ENCODE measurements at regions not wholly inside any gene's neighbourhood (a gene's known extent, or its start where the extent isn't known, plus 50 kb on each side); places are given as distances from the start of the nearest gene placed in this dataset.
"Not testable (repeated sequence)": the region's sequence is repeated elsewhere in the genome, so short reads cannot be mapped to it uniquely, and the experiment has no call there.

GRCh38 chr2:203585516-203585915 lies 50.4 kb upstream of the RAPH1 start:
- intact Hi-C loops (cut with micrococcal nuclease) = no loop called here

GRCh38 chr2:203586206-203586605 lies 51.1 kb upstream of the RAPH1 start:
- intact Hi-C loops (cut with micrococcal nuclease) = no loop called here

GRCh38 chr2:203586696-203587095 lies 51.6 kb upstream of the RAPH1 start:
- intact Hi-C loops (cut with micrococcal nuclease) = no loop called here

GRCh38 chr2:203590496-203590895 lies 55.4 kb upstream of the RAPH1 start:
- intact Hi-C loops (cut with micrococcal nuclease) = no loop called here

- intact Hi-C loops (cut with micrococcal nuclease) = no loop called here
These were observed 56.5 kb upstream of the RAPH1 start for GRCh38 chr2:203591642-203592041.

- intact Hi-C loops (cut with micrococcal nuclease) = no loop called here
These were observed 57.4 kb upstream of the RAPH1 start for GRCh38 chr2:203592470-203592869.

- intact Hi-C loops (cut with micrococcal nuclease) = no loop called here
These were observed 59.4 kb upstream of the RAPH1 start for GRCh38 chr2:203594541-203594940.

- intact Hi-C loops (cut with micrococcal nuclease) = no loop called here
These were observed 61.1 kb upstream of the RAPH1 start for GRCh38 chr2:203596183-203596582.

GRCh38 chr2:203599509-203599908 lies 64.4 kb upstream of the RAPH1 start:
- intact Hi-C loops (cut with micrococcal nuclease) = loop anchor here (1.0 kb wide), 1 partner anchor 20 kb away; no protein-coding TSS in a partner anchor

GRCh38 chr2:203600286-203600685 lies 65.2 kb upstream of the RAPH1 start:
- intact Hi-C loops (cut with micrococcal nuclease) = no loop called here

GRCh38 chr2:203603456-203604389 lies 68.6 kb upstream of the RAPH1 start:
- intact Hi-C loops (cut with micrococcal nuclease) = no loop called here

- intact Hi-C loops (cut with micrococcal nuclease) = no loop called here
These were observed 70.2 kb upstream of the RAPH1 start for GRCh38 chr2:203605302-203605701.

- intact Hi-C loops (cut with micrococcal nuclease) = no loop called here
These were observed 71.0 kb upstream of the RAPH1 start for GRCh38 chr2:203606051-203606450.

- intact Hi-C loops (cut with micrococcal nuclease) = no loop called here
These were observed 75.5 kb upstream of the RAPH1 start for GRCh38 chr2:203610558-203610957.

- intact Hi-C loops (cut with micrococcal nuclease) = no loop called here
These were observed 77.1 kb upstream of the RAPH1 start for GRCh38 chr2:203612246-203612645.

GRCh38 chr2:203619267-203619878 lies 84.3 kb upstream of the RAPH1 start:
- intact Hi-C loops (cut with micrococcal nuclease) = no loop called here

GRCh38 chr2:203621981-203622515 lies 84.4 kb upstream of the CD28 start:
- intact Hi-C loops (cut with micrococcal nuclease) = no loop called here

GRCh38 chr2:203623096-203623495 lies 83.3 kb upstream of the CD28 start:
- intact Hi-C loops (cut with micrococcal nuclease) = no loop called here

GRCh38 chr2:203623661-203624060 lies 82.8 kb upstream of the CD28 start:
- intact Hi-C loops (cut with micrococcal nuclease) = no loop called here

GRCh38 chr2:203625701-203626100 lies 80.7 kb upstream of the CD28 start:
- intact Hi-C loops (cut with micrococcal nuclease) = no loop called here

GRCh38 chr2:203626247-203626646 lies 80.2 kb upstream of the CD28 start:
- intact Hi-C loops (cut with micrococcal nuclease) = not testable (repeated sequence)

GRCh38 chr2:203626952-203627681 lies 79.3 kb upstream of the CD28 start:
- intact Hi-C loops (cut with micrococcal nuclease) = no loop called here
